Nephron progenitor cell (in vitro differentiated cells): ENCODE measurements at regions not wholly inside any gene's neighbourhood (a gene's known extent, or its start where the extent isn't known, plus 50 kb on each side); places are given as distances from the start of the nearest gene placed in this dataset.
A peak's percentile ranks its signal among the peaks of the same experiment; 100 is the strongest.

ENCODE experiments used
- DNase-seq: peaks from one replicate; pipeline ENCODE4 v3.0.0; 2021
- H3K27ac Mint-ChIP-seq: 2 replicates; pipeline ENCODE4 v1.8.0; 2021; ENCODE audit warnings: mild to moderate bottlenecking, moderate library complexity, mixed read lengths
- H3K27me3 Mint-ChIP-seq: 2 replicates; pipeline ENCODE4 v1.8.0; 2021; ENCODE audit warnings: mild to moderate bottlenecking, low read depth, mixed read lengths; ENCODE audit not compliant: poor library complexity
- H3K36me3 Mint-ChIP-seq: 2 replicates; pipeline ENCODE4 v1.8.0; 2021; ENCODE audit warnings: low read depth, mixed read lengths
- H3K4me1 Mint-ChIP-seq: 2 replicates; pipeline ENCODE4 v1.8.0; 2021; ENCODE audit warnings: mixed read lengths
- H3K4me3 Mint-ChIP-seq: 2 replicates; pipeline ENCODE4 v1.8.0; 2021; ENCODE audit warnings: mild to moderate bottlenecking, moderate library complexity, mixed read lengths
- H3K9me3 Mint-ChIP-seq: 2 replicates; pipeline ENCODE4 v1.8.0; 2021; ENCODE audit warnings: mild to moderate bottlenecking, moderate library complexity, mixed read lengths
- TF ChIP-seq, protein P1 (sequence below): fragments of 200-600 bp; sonication (generic); IDR thresholded peaks from 2 replicates; pipeline ENCODE4 v1.5.0; 2021; ENCODE audit warnings: antibody characterized with exemption

- DNase-seq = no peak
- TF ChIP-seq, protein P1, sequence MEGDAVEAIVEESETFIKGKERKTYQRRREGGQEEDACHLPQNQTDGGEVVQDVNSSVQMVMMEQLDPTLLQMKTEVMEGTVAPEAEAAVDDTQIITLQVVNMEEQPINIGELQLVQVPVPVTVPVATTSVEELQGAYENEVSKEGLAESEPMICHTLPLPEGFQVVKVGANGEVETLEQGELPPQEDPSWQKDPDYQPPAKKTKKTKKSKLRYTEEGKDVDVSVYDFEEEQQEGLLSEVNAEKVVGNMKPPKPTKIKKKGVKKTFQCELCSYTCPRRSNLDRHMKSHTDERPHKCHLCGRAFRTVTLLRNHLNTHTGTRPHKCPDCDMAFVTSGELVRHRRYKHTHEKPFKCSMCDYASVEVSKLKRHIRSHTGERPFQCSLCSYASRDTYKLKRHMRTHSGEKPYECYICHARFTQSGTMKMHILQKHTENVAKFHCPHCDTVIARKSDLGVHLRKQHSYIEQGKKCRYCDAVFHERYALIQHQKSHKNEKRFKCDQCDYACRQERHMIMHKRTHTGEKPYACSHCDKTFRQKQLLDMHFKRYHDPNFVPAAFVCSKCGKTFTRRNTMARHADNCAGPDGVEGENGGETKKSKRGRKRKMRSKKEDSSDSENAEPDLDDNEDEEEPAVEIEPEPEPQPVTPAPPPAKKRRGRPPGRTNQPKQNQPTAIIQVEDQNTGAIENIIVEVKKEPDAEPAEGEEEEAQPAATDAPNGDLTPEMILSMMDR = no peak
- H3K4me3 Mint-ChIP-seq = peak overlapping the region; percentile 29
- peaks cover 43% of the 10 kb centered on the region for H3K4me1 Mint-ChIP-seq
- H3K36me3 Mint-ChIP-seq = no peaks in the 10 kb centered on the region
- H3K9me3 Mint-ChIP-seq = no peaks in the 10 kb centered on the region
- peak overlapping the region; percentile 74 for H3K27ac Mint-ChIP-seq
- H3K27me3 Mint-ChIP-seq = peaks cover 10% of the 10 kb centered on the region
These were observed 88.1 kb upstream of the RET start for GRCh38 chr10:42988517-42989395.

- TF ChIP-seq, protein P1 = no peak
- H3K27ac Mint-ChIP-seq = peak overlapping the region; percentile 74
- H3K4me3 Mint-ChIP-seq = peak overlapping the region; percentile 29
- H3K9me3 Mint-ChIP-seq = no peaks in the 10 kb centered on the region
- no peak for DNase-seq
- H3K36me3 Mint-ChIP-seq = no peaks in the 10 kb centered on the region
- H3K27me3 Mint-ChIP-seq = peaks cover 5% of the 10 kb centered on the region
- H3K4me1 Mint-ChIP-seq = peaks cover 43% of the 10 kb centered on the region
These were observed 87.4 kb upstream of the RET start for GRCh38 chr10:42989481-42989921.

GRCh38 chr10:42990016-42990720 lies 86.7 kb upstream of the RET start:
- H3K4me3 Mint-ChIP-seq = no peak overlapping the region
- H3K27me3 Mint-ChIP-seq = peaks cover 5% of the 10 kb centered on the region
- DNase-seq = peak; percentile 42
- peaks cover 43% of the 10 kb centered on the region for H3K4me1 Mint-ChIP-seq
- TF ChIP-seq, protein P1 = no peak
- H3K9me3 Mint-ChIP-seq = no peaks in the 10 kb centered on the region
- H3K36me3 Mint-ChIP-seq = no peaks in the 10 kb centered on the region
- H3K27ac Mint-ChIP-seq = peak overlapping the region; percentile 57

DNA sequence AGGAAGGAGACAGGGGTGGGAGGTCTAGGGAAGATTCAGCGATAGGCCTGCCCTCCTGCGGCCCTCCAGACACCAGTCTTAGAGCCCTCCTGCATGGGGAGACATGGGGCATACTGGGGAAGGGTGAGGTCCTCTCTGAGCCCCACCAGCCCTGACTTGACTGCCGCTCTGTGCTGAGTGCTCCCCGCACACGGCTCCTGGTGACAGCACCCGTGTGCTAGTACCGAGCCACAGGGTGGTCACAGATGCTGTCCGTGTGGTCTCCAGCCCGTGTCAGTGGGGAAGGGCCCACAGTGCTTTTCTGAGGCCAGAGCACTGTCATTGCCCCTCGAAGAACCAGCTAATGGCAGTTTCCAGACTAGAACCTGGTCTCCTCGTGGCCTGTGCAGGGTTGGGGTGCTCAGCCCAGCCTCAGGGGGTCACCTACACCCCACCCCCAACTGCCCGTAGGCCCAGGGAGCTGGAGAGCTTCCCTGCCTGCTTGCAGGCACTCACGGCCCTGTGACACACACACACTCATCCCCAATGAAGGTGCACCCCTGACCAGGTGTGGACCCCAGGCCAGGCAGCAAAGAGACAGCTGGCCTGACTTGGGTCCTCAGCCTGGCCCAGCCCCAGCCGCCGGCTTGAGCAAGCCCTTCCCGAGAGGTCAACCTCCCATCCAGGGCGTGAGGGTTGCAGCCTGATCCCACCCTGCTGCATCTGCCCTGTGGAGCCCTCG lies 86.0 kb upstream of the RET start:
- peaks cover 48% of the 10 kb centered on the region for H3K4me1 Mint-ChIP-seq
- TF ChIP-seq, protein P1 = no peak
- no peaks in the 10 kb centered on the region for H3K36me3 Mint-ChIP-seq
- H3K27me3 Mint-ChIP-seq = peaks cover 3% of the 10 kb centered on the region
- no peak overlapping the region for H3K4me3 Mint-ChIP-seq
- no peak overlapping the region for H3K27ac Mint-ChIP-seq
- H3K9me3 Mint-ChIP-seq = no peaks in the 10 kb centered on the region
- no peak for DNase-seq

DNA sequence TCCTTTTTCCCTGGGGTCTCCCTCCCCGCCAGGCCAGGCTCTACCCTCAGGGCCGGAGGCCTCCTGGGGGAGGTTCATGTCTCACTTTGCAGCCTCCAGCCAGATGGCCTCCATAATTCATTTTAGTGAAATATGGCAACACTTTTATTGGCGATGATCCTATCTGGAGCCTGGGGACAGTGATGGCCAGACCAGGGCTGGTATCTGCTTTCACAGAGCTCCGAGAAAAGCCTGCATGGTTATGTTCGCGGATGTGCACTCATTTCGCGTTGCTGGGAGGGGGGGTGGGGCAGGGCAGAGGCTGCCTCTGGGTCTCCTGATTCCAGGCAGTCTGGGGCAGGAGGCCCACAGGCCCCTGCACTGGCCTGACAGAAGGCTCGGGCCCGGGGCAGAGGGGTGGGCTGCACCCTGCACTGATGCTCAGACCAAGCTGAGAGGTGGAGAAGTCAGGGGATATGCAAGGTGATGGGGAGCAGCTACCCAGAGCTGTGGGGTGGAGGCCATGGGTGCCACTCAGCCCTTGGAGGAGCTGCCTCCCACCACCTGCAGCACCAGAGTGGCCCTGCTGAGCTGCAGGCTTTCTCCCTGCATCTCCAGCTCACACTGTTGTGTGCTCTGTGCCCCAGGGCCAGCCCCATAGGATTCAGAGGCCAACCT lies 85.3 kb upstream of the RET start:
- DNase-seq = no peak
- TF ChIP-seq, protein P1 = no peak
- no peaks in the 10 kb centered on the region for H3K9me3 Mint-ChIP-seq
- H3K27me3 Mint-ChIP-seq = peaks cover 3% of the 10 kb centered on the region
- no peak overlapping the region for H3K27ac Mint-ChIP-seq
- peaks cover 52% of the 10 kb centered on the region for H3K4me1 Mint-ChIP-seq
- no peak overlapping the region for H3K4me3 Mint-ChIP-seq
- no peaks in the 10 kb centered on the region for H3K36me3 Mint-ChIP-seq
